Pancreas (tissue), 10 donors: ENCODE measurements at regions not wholly inside any gene's neighbourhood (a gene's known extent, or its start where the extent isn't known, plus 50 kb on each side); places are given as distances from the start of the nearest gene placed in this dataset.
"Not testable (repeated sequence)": the region's sequence is repeated elsewhere in the genome, so short reads cannot be mapped to it uniquely, and the experiment has no call there.

Experiments
- ATAC-seq, 4 donors: fragments of 200-7000 bp; cut with Tn5 transposase; one replicate each; pipeline versions ENCODE4 v1.8.0 to v1.9.1; 2020; ENCODE audit warnings: mild to moderate bottlenecking in 4 of 4, moderate library complexity in 4 of 4
- DNase-seq, 6 donors: peaks; one replicate each; pipeline ENCODE4 v3.0.0-alpha.2; 2020
- FAIRE-seq: peaks from 2 replicates; lab custom pipeline; 2012; peaks lifted over from hg19 to GRCh38; lab: Jason Lieb, UNC
- H3K27ac ChIP-seq, 4 donors: fragments of 200-600 bp; sonication (generic); 1 replicate in 3 of 4; 2 replicates in 1 of 4; pipeline versions ENCODE4 v1.5.0 to v1.8.0; 2020
- H3K27me3 ChIP-seq, 4 donors: fragments of 200-600 bp; one replicate each; pipeline ENCODE4 v1.8.0; 2021
- H3K36me3 ChIP-seq, 3 donors: fragments of 200-600 bp; sonication (generic) in 1 of 3; one replicate each; pipeline versions ENCODE4 v1.5.0 to v1.8.0; 2020 to 2021
- H3K4me1 ChIP-seq, 3 donors: fragments of 200-600 bp; one replicate each; pipeline ENCODE4 v1.8.0; 2021
- H3K4me3 ChIP-seq, 4 donors: fragments of 200-600 bp; sonication (generic) in 2 of 4; one replicate each; pipeline versions ENCODE4 v1.5.0 to v1.8.0; 2020 to 2021
- H3K9me3 ChIP-seq, 4 donors: fragments of 200-600 bp; one replicate each; pipeline ENCODE4 v1.8.0; 2021
- WGBS, 2 donors: extraction: QIAGEN DNeasy Blood & Tissue Kit; methylation state at CpG; one replicate each; pipeline ENCODE4 v1.1.7; 2013; 5-methylcytosine and 5-hydroxymethylcytosine counted together
- intact Hi-C, 3 donors: fragments of 100-400 bp; cut with DNase I; formaldehyde crosslinking; loops; one replicate each; pipeline versions ENCODE4 v1.11.1 to v1.14.2; 2022
- TF ChIP-seq, protein P1 (sequence below), 4 donors: fragments of 200-600 bp; sonication (generic) in 3 of 4; IDR thresholded peaks; one replicate each; pipeline versions ENCODE4 v1.5.0 to v1.8.0; 2021; ENCODE audit warnings: antibody characterized with exemption in 4 of 4
- donor health status: healthy with polysubstance abuse.
- donor health status: DM: no; HTN: no; CAD: no; lungs with moderate emphysema.
- donor health status: DM: no; HTN: no; CAD: no.
- donor health status: control.
- donor health status: control.
- donor health status: Bipolar disorder and iron deficiency.
- donor health status: DM: yes; HTN: yes; CAD: no.
- donor health status: DM: no; HTN: no; CAD: no.
- donor health status: DM: no; HTN: no; CAD: no.
- donor health status: DM: yes; HTN: yes; CAD: no.

DNA sequence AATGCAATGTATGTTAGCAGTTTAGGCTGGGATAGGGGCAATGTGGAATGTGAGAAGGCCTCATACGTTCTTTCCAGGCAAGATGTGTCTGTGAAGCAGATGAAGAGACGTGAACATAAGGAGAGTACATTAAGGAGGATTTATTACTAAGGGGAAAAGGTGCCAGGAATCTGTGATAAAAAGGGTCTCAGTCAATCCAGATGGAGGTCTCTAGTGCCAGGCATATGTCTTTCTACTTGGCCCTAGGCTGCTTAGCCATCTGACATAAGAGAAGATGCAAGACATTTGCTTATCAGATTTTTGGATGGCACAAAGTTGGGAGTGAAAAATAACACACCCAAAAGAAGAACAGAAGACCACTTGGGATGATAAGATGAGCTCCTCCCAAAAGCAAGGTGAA lies 93.0 kb upstream of the PRKG2 start:
- Histone ChIP-seq H3K36me3 (no peaks in the 10 kb centered on the region), H3K9me3 (no peaks in the 10 kb centered on the region), H3K27ac (no peak overlapping the region), H3K27me3 (no peaks in the 10 kb centered on the region), H3K4me3 (no peak overlapping the region), H3K4me1 (no peaks in the 10 kb centered on the region)
- no peak for ATAC-seq
- TF ChIP-seq, protein P1, sequence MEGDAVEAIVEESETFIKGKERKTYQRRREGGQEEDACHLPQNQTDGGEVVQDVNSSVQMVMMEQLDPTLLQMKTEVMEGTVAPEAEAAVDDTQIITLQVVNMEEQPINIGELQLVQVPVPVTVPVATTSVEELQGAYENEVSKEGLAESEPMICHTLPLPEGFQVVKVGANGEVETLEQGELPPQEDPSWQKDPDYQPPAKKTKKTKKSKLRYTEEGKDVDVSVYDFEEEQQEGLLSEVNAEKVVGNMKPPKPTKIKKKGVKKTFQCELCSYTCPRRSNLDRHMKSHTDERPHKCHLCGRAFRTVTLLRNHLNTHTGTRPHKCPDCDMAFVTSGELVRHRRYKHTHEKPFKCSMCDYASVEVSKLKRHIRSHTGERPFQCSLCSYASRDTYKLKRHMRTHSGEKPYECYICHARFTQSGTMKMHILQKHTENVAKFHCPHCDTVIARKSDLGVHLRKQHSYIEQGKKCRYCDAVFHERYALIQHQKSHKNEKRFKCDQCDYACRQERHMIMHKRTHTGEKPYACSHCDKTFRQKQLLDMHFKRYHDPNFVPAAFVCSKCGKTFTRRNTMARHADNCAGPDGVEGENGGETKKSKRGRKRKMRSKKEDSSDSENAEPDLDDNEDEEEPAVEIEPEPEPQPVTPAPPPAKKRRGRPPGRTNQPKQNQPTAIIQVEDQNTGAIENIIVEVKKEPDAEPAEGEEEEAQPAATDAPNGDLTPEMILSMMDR (IDR thresholded peaks at IDR 0.05): no peak
- 63 to 86% methylated on average over 2 of the region's 2 CpGs for WGBS, 2 donors
- intact Hi-C loops: no loop called here
- no peak for FAIRE-seq
- no peak for DNase-seq

DNA sequence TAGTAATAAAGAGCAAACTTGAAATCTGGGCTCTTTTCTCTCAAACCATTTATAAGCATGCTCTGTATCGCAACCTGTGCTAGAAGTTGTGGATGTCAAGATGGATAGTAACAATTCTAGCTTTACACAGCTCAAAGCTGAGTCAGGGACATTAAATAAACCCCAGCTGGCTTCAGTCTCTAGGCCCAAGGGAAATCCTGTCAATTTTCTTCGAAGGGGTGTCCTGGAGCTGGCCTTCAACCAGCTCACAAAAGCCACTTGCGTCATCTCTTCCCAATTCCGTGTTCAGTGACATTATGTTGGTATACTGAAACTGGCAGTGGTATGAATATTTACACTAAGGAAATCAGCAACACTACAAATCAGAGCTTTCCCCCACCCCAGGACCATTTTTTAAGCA lies 89.8 kb upstream of the PRKG2 start:
- intact Hi-C loops: no loop called here
- ATAC-seq: no peak
- FAIRE-seq: no peak
- TF ChIP-seq, protein P1 (IDR thresholded peaks at IDR 0.05): no peak
- no peak overlapping the region for H3K4me3 ChIP-seq
- H3K4me1 ChIP-seq: no peaks in the 10 kb centered on the region
- 62 to 70% methylated on average over 4 of the region's 4 CpGs for WGBS, 2 donors
- no peaks in the 10 kb centered on the region for H3K27me3 ChIP-seq
- no peaks in the 10 kb centered on the region for H3K9me3 ChIP-seq
- DNase-seq: no peak
- H3K36me3 ChIP-seq: no peaks in the 10 kb centered on the region
- no peak overlapping the region for H3K27ac ChIP-seq

DNA sequence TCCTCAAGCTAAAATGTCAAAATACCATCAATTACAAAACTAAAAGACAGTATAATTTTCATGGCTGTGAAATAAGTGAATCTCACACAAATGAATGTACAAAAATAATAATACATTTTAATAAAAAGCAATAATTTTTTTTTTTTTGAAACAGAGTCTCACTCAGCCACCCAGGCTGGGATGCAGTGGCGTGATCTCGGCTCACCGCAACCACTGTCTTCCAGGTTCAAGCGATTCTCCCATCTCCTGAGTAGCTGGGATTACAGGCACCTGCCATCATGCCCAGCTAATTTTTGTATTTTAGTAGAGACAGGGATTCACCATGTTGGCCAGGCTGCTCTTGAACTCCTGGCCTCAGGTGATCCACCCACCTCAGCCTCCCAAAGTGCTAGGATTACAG lies 85.3 kb upstream of the PRKG2 start:
- WGBS, 2 donors: 84 to 97% methylated on average over 4 of the region's 4 CpGs
- intact Hi-C loops, H3K4me3 ChIP-seq, FAIRE-seq, H3K36me3 ChIP-seq, H3K27ac ChIP-seq, ATAC-seq, H3K9me3 ChIP-seq, H3K4me1 ChIP-seq, H3K27me3 ChIP-seq, DNase-seq: not testable (repeated sequence)

DNA sequence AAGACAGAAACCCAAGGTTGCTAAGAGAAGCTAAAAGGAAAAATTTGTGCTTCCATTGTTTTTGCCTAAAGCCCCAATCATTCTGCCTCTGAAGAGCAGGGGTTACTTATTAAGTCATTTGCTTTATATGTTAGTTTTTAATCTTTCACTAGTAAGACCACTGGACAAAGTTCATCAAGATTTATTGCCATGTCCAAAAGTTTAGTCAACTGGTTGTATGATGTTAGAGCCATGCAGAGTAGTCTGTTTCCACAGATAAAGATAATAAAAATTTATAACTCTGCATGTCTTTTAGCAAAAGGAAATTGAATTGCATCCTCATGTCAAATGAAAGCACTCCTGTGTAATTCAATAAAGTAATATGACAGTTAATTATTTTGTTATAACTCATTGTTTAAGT lies 75.8 kb upstream of the PRKG2 start:
- Histone ChIP-seq H3K27ac (no peak overlapping the region), H3K4me3 (no peak overlapping the region), H3K9me3 (no peaks in the 10 kb centered on the region), H3K27me3 (no peaks in the 10 kb centered on the region), H3K36me3 (no peaks in the 10 kb centered on the region), H3K4me1 (no peaks in the 10 kb centered on the region)
- no peak for ATAC-seq
- no peak for DNase-seq
- FAIRE-seq: no peak
- intact Hi-C loops: no loop called here
- TF ChIP-seq, protein P1 (IDR thresholded peaks at IDR 0.05): no peak

DNA sequence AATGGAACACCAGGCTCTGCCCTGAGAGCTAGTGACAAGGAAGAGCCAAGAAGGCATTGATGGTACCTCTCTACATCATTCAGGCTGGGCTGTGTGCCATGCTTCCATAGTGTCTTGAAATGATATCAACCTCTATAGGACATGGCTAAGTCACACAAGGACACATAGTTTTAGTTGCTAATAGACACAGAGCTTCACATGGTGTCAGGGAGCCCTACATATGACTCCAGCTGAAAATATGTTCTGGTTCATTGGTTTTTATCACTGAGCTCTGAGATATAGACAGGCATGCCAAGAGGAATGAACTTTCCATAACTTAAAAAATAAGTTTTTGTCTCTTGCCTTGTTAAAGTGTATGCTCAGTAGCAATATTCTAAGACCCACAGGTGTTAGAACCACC lies 72.1 kb upstream of the PRKG2 start:
- Histone ChIP-seq H3K4me1 (no peaks in the 10 kb centered on the region), H3K9me3 (no peaks in the 10 kb centered on the region), H3K27ac (no peak overlapping the region), H3K27me3 (no peaks in the 10 kb centered on the region), H3K4me3 (no peak overlapping the region), H3K36me3 (no peaks in the 10 kb centered on the region)
- intact Hi-C loops: no loop called here
- TF ChIP-seq, protein P1 (IDR thresholded peaks at IDR 0.05): no peak
- ATAC-seq (no peak), DNase-seq (no peak), FAIRE-seq (no peak)

DNA sequence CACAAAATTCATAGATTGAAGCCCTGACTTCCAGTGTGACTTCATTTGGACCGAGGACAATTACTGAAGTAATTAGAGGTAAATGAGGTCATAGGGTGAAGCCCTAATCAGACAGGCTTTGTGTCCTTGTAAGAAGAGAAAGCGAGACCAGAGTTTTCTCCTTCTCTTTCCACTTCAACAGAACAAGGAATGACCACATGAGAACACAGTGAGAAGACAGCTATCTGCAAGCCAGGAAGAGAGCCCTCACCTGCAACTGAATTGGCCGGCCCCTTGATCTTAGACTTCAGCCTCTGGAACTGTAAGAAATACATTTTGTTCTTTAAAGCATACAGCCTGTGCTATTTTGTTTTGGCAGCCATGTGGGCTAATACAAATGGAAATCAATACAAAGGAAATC lies 67.1 kb upstream of the PRKG2 start:
- Histone ChIP-seq H3K27me3 (no peaks in the 10 kb centered on the region), H3K36me3 (no peaks in the 10 kb centered on the region), H3K4me3 (no peak overlapping the region), H3K4me1 (no peaks in the 10 kb centered on the region), H3K27ac (no peak overlapping the region), H3K9me3 (no peaks in the 10 kb centered on the region)
- TF ChIP-seq, protein P1 (IDR thresholded peaks at IDR 0.05): no peak
- 64 to 79% methylated on average over 3 of the region's 3 CpGs for WGBS, 2 donors
- no peak for ATAC-seq
- intact Hi-C loops: no loop called here
- DNase-seq: no peak
- no peak for FAIRE-seq
